Hypothalamus (tissue), 51 donors: ENCODE measurements at regions not wholly inside any gene's neighbourhood (a gene's known extent, or its start where the extent isn't known, plus 50 kb on each side); places are given as distances from the start of the nearest gene placed in this dataset.
"Not testable (repeated sequence)": the region's sequence is repeated elsewhere in the genome, so short reads cannot be mapped to it uniquely, and the experiment has no call there.

Experiments used
- DNase-seq, 51 donors: peaks; one replicate each; lab custom pipeline; 2025; lab: John Stamatoyannopoulos, UW

- peak in 1 of 51 donors; percentile 13 for DNase-seq
Measured at GRCh38 chr16:29126057-29126494, 141.2 kb downstream of the LAT start.

- DNase-seq: no peak
Measured at GRCh38 chr16:29124828-29125227, 140.0 kb downstream of the LAT start.

- DNase-seq: not testable (repeated sequence)
Measured at GRCh38 chr16:29124162-29124561, 139.3 kb downstream of the LAT start.

GRCh38 chr16:29120680-29121079 lies 135.8 kb downstream of the LAT start:
- not testable (repeated sequence) for DNase-seq

GRCh38 chr16:29118301-29118957 lies 133.6 kb downstream of the LAT start:
- DNase-seq: not testable (repeated sequence)

- no peak for DNase-seq
Measured at GRCh38 chr16:29117631-29118030, 132.8 kb downstream of the LAT start.

- DNase-seq: no peak
Measured at GRCh38 chr16:29116980-29117379, 132.1 kb downstream of the LAT start.

- DNase-seq: not testable (repeated sequence)
Measured at GRCh38 chr16:29116207-29116606, 131.4 kb downstream of the LAT start.

- not testable (repeated sequence) for DNase-seq
Measured at GRCh38 chr16:29115802-29116141, 130.9 kb downstream of the LAT start.

- peak in 23 of 51 donors; percentile 8 to 40 (median 21) for DNase-seq
Measured at GRCh38 chr16:29114989-29115801, 130.3 kb downstream of the LAT start.

- DNase-seq: no peak
Measured at GRCh38 chr16:29114574-29114973, 129.7 kb downstream of the LAT start.

- not testable (repeated sequence) for DNase-seq
Measured at GRCh38 chr16:29113446-29113845, 128.6 kb downstream of the LAT start.

GRCh38 chr16:29112755-29113347 lies 128.0 kb downstream of the LAT start:
- DNase-seq: no peak

GRCh38 chr16:29111901-29112680 lies 127.2 kb downstream of the LAT start:
- not testable (repeated sequence) for DNase-seq

GRCh38 chr16:29111421-29111820 lies 126.6 kb downstream of the LAT start:
- no peak for DNase-seq

GRCh38 chr16:29108625-29109169 lies 123.8 kb downstream of the LAT start:
- not testable (repeated sequence) for DNase-seq

- no peak for DNase-seq
Measured at GRCh38 chr16:29107299-29107698, 122.4 kb downstream of the LAT start.

- DNase-seq: not testable (repeated sequence)
Measured at GRCh38 chr16:29106259-29106908, 121.5 kb downstream of the LAT start.

GRCh38 chr16:29104600-29104999 lies 119.7 kb downstream of the LAT start:
- DNase-seq: not testable (repeated sequence)

GRCh38 chr16:29097965-29098364 lies 113.1 kb downstream of the LAT start:
- DNase-seq: not testable (repeated sequence)
